Body of pancreas (tissue), 4 donors: ENCODE measurements at regions not wholly inside any gene's neighbourhood (a gene's known extent, or its start where the extent isn't known, plus 50 kb on each side); places are given as distances from the start of the nearest gene placed in this dataset.

Source experiments
- ATAC-seq: fragments of 150-250 bp; one replicate; pipeline ENCODE4 v1.9.1; 2016
- DNase-seq, 4 donors: peaks; one replicate each; pipeline ENCODE4 v3.0.0-alpha.2; 2019
- H3K27ac ChIP-seq, 4 donors: fragments of 200-600 bp; sonication (generic); 1 replicate in 3 of 4; 2 replicates in 1 of 4; pipeline versions ENCODE4 v1.5.1 to v1.6.1; 2016 to 2019; ENCODE audit warnings: mild to moderate bottlenecking in 1 of 4, mixed read lengths in 1 of 4, moderate library complexity in 1 of 4
- H3K27me3 ChIP-seq, 2 donors: fragments of 200-600 bp; sonication (generic); one replicate each; pipeline ENCODE4 v1.6.0; 2016; ENCODE audit warnings: mild to moderate bottlenecking in 1 of 2
- H3K36me3 ChIP-seq, 2 donors: fragments of 200-600 bp; sonication (generic); replicated peaks in 1 of 2; 2 replicates each; pipeline ENCODE4 v1.5.1; 2016; ENCODE audit warnings: low read depth in 2 of 2; ENCODE audit not compliant: insufficient read depth in 1 of 2
- H3K4me1 ChIP-seq: fragments of 200-600 bp; sonication (generic); one replicate; pipeline ENCODE4 v1.6.0; 2016
- H3K4me3 ChIP-seq, 2 donors: fragments of 200-600 bp; sonication (generic); 1 replicate in 1 of 2; 2 replicates in 1 of 2; pipeline ENCODE4 v1.5.1; 2016 to 2019
- H3K9me3 ChIP-seq, 3 donors: fragments of 200-600 bp; sonication (generic); 1 replicate in 2 of 3; 2 replicates in 1 of 3; pipeline ENCODE4 v1.5.1; 2016
- CTCF ChIP-seq, 7 experiments: fragments of 450-650 bp in 4 of 7; fragments of 200-600 bp in 3 of 7; sonication (generic) in 3 of 7; IDR thresholded peaks; one replicate each; pipeline ENCODE4 v1.5.1; 2016 to 2019; ENCODE audit warnings: antibody characterized with exemption in 7 of 7
- POLR2A ChIP-seq, 3 donors: fragments of 450-650 bp; IDR thresholded peaks; one replicate each; pipeline ENCODE4 v1.6.1; 2016; ENCODE audit warnings: antibody characterized with exemption in 3 of 3, mild to moderate bottlenecking in 2 of 3
- whole genome bisulfite sequencing, 2 donors: methylation state at CpG; one replicate each; pipeline ENCODE4 v1.1.5; 2017; 5-methylcytosine and 5-hydroxymethylcytosine counted together
- intact Hi-C: fragments of 100-400 bp; cut with DNase I; formaldehyde crosslinking; loops from one replicate; pipeline ENCODE4 v1.15.1; 2023

GRCh38 chr21:31449921-31450535 lies 106.0 kb upstream of the TIAM1 start:
- intact Hi-C loops: no loop called here
- Histone ChIP-seq H3K27ac (no peak overlapping the region), H3K4me1 (no peaks in the 10 kb centered on the region), H3K36me3 (no peaks in the 10 kb centered on the region), H3K4me3 (no peak overlapping the region), H3K27me3 (no peaks in the 10 kb centered on the region), H3K9me3 (no peaks in the 10 kb centered on the region)
- no peak for TF ChIP-seq CTCF (IDR thresholded peaks at IDR 0.05)
- TF ChIP-seq POLR2A (IDR thresholded peaks at IDR 0.05): no peak
- WGBS, 2 donors: 55 to 74% methylated on average over 11 of the region's 11 CpGs
- ATAC-seq: no peak
- DNase-seq: no peak

DNA sequence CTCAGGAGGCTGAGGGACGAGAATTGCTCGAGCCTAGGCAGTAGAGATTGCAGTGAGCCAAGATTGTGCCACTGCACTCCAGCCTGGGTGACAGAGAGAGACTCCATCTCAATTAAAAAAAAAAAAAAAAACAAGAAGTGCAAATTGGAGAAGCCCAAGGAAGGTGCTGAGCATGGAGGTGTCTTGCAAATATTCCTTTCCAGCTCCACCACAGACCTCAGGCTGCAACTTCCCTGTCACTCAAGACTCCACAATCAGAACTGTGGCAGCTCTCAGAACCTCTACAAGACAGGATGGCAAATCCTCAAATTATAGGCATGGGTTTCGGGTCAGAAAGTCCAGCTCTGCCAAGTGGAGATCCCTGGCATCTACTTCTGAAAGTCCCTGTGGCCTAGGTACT lies 104.4 kb upstream of the TIAM1 start:
- 51 to 62% methylated on average over 3 of the region's 3 CpGs for WGBS, 2 donors
- DNase-seq (peak in 1 of 4 donors; percentile 3), ATAC-seq (no peak)
- TF ChIP-seq CTCF (IDR thresholded peaks at IDR 0.05) (no peak), POLR2A (IDR thresholded peaks at IDR 0.05) (no peak)
- Histone ChIP-seq H3K36me3 (no peaks in the 10 kb centered on the region), H3K27ac (no peak overlapping the region), H3K27me3 (no peaks in the 10 kb centered on the region), H3K4me3 (no peak overlapping the region), H3K4me1 (no peaks in the 10 kb centered on the region), H3K9me3 (no peaks in the 10 kb centered on the region)
- intact Hi-C loops: no loop called here

GRCh38 chr21:31447505-31447904 lies 103.4 kb upstream of the TIAM1 start:
- no peaks in the 10 kb centered on the region for H3K9me3 ChIP-seq
- H3K4me3 ChIP-seq: no peak overlapping the region
- WGBS, 2 donors: 33 to 38% methylated on average over 3 of the region's 3 CpGs
- TF ChIP-seq CTCF (IDR thresholded peaks at IDR 0.05) (no peak), POLR2A (IDR thresholded peaks at IDR 0.05) (no peak)
- intact Hi-C loops: no loop called here
- no peak overlapping the region for H3K27ac ChIP-seq
- DNase-seq (no peak), ATAC-seq (no peak)
- no peaks in the 10 kb centered on the region for H3K27me3 ChIP-seq
- no peaks in the 10 kb centered on the region for H3K4me1 ChIP-seq
- H3K36me3 ChIP-seq: no peaks in the 10 kb centered on the region

DNA sequence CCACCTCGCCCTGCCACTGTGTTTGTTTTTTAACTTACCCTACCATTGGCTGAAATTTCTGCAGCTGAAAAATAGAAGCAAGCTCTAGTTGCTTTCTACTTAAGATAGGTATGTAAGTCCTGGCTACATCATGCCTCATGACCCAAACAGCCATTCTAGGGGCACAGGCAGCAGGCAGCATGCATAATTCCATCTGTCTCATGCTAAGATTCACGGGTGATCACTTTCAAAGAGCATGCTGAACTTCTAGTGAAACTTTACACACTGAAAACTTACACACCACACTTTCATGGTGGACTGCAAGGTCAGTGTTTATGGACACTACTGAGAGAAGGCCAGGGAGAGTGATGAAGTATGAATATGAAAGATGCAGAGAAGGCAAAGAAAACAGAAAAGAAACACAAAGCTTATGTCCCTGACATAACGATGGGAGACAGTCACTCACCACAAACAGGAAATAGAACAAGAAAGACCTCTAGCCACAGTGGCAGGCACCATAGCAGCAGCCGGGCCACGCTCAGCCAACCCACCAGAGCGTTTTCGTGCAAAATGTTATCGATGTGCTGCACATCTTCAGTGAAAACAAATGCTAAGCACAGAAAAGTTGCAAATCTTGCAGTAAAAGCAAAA lies 102.3 kb upstream of the TIAM1 start:
- Histone ChIP-seq H3K4me3 (no peak overlapping the region), H3K36me3 (no peaks in the 10 kb centered on the region), H3K9me3 (peaks cover 0 to 3% (median 0%) of the 10 kb centered on the region in 3 donors), H3K27ac (no peak overlapping the region), H3K27me3 (no peaks in the 10 kb centered on the region), H3K4me1 (no peaks in the 10 kb centered on the region)
- DNase-seq (no peak), ATAC-seq (no peak)
- intact Hi-C loops: no loop called here
- 50 to 51% methylated on average over 8 of the region's 8 CpGs for WGBS, 2 donors
- no peak for TF ChIP-seq POLR2A (IDR thresholded peaks at IDR 0.05)
- no peak for TF ChIP-seq CTCF (IDR thresholded peaks at IDR 0.05)

- TF ChIP-seq CTCF (IDR thresholded peaks at IDR 0.05) (no peak), POLR2A (IDR thresholded peaks at IDR 0.05) (no peak)
- ATAC-seq: no peak
- WGBS, 2 donors: 73% methylated on average over 4 of the region's 4 CpGs
- no peaks in the 10 kb centered on the region for H3K4me1 ChIP-seq
- no peaks in the 10 kb centered on the region for H3K27me3 ChIP-seq
- no peak for DNase-seq
- intact Hi-C loops: no loop called here
- H3K9me3 ChIP-seq: peaks cover 0 to 12% (median 0%) of the 10 kb centered on the region in 3 donors
- no peak overlapping the region for H3K4me3 ChIP-seq
- H3K27ac ChIP-seq: no peak overlapping the region
- no peaks in the 10 kb centered on the region for H3K36me3 ChIP-seq
Observed at GRCh38 chr21:31445137-31445536, 101.1 kb upstream of the TIAM1 start.
